ENCODE measurements at regions not wholly inside any gene's neighbourhood (a gene's known extent, or its start where the extent isn't known, plus 50 kb on each side); places are given as distances from the start of the nearest gene placed in this dataset.

- no peak for DNase-seq (ENCODE audit: low spot score)
Measured at GRCh38 chr11:110785398-110785797, 73.2 kb upstream of the ARHGAP20 start.

- no peak for DNase-seq (ENCODE audit: low spot score)
Measured at GRCh38 chr11:110782616-110783015, 70.4 kb upstream of the ARHGAP20 start.

- no peak for DNase-seq (ENCODE audit: low spot score)
Measured at GRCh38 chr11:110779108-110779507, 66.9 kb upstream of the ARHGAP20 start.

GRCh38 chr11:110778343-110778742 is 66.1 kb upstream of the ARHGAP20 start:
- no peak for DNase-seq (ENCODE audit: low spot score)

- DNase-seq (ENCODE audit: low spot score) = no peak
Measured at GRCh38 chr11:110777775-110778174, 65.5 kb upstream of the ARHGAP20 start.

- DNase-seq (ENCODE audit: low spot score) = no peak
Measured at GRCh38 chr11:110776081-110776480, 63.8 kb upstream of the ARHGAP20 start.

GRCh38 chr11:110774138-110775014 is 62.1 kb upstream of the ARHGAP20 start:
- DNase-seq (ENCODE audit: low spot score) = no peak

- DNase-seq (ENCODE audit: low spot score) = no peak
Measured at GRCh38 chr11:110773442-110773841, 61.2 kb upstream of the ARHGAP20 start.

- DNase-seq (ENCODE audit: low spot score) = no peak
Measured at GRCh38 chr11:110772863-110773262, 60.6 kb upstream of the ARHGAP20 start.

- DNase-seq (ENCODE audit: low spot score) = no peak
Measured at GRCh38 chr11:110766316-110766715, 54.1 kb upstream of the ARHGAP20 start.

- no peak for DNase-seq (ENCODE audit: low spot score)
Measured at GRCh38 chr11:110764485-110764884, 52.2 kb upstream of the ARHGAP20 start.

- no peak for DNase-seq (ENCODE audit: low spot score)
Measured at GRCh38 chr11:110763249-110764011, 51.2 kb upstream of the ARHGAP20 start.

GRCh38 chr11:110762590-110762989 is 50.4 kb upstream of the ARHGAP20 start:
- DNase-seq (ENCODE audit: low spot score) = no peak
